Tibial nerve (tissue), 4 donors: ENCODE measurements at regions not wholly inside any gene's neighbourhood (a gene's known extent, or its start where the extent isn't known, plus 50 kb on each side); places are given as distances from the start of the nearest gene placed in this dataset.

ENCODE experiments used
- EP300 ChIP-seq, 2 donors: sonication (generic); formaldehyde crosslinking; IDR thresholded peaks; one replicate each; pipeline ENCODE4 v1.6.1; 2017; ENCODE audit warnings: antibody characterized with exemption in 2 of 2, mild to moderate bottlenecking in 1 of 2
- POLR2A ChIP-seq, 2 donors: fragments of 450-650 bp; IDR thresholded peaks; one replicate each; pipeline ENCODE4 v1.6.1; 2017; ENCODE audit warnings: antibody characterized with exemption in 2 of 2, mild to moderate bottlenecking in 2 of 2, moderate library complexity in 2 of 2
- TF ChIP-seq, protein P1 (sequence below), 5 experiments: fragments of 200-600 bp in 3 of 5; fragments of 450-650 bp in 2 of 5; sonication (generic) in 3 of 5; IDR thresholded peaks; one replicate each; pipeline ENCODE4 v1.5.1; 2016 to 2019; ENCODE audit warnings: antibody characterized with exemption in 5 of 5, mild to moderate bottlenecking in 3 of 5, moderate library complexity in 2 of 5

DNA sequence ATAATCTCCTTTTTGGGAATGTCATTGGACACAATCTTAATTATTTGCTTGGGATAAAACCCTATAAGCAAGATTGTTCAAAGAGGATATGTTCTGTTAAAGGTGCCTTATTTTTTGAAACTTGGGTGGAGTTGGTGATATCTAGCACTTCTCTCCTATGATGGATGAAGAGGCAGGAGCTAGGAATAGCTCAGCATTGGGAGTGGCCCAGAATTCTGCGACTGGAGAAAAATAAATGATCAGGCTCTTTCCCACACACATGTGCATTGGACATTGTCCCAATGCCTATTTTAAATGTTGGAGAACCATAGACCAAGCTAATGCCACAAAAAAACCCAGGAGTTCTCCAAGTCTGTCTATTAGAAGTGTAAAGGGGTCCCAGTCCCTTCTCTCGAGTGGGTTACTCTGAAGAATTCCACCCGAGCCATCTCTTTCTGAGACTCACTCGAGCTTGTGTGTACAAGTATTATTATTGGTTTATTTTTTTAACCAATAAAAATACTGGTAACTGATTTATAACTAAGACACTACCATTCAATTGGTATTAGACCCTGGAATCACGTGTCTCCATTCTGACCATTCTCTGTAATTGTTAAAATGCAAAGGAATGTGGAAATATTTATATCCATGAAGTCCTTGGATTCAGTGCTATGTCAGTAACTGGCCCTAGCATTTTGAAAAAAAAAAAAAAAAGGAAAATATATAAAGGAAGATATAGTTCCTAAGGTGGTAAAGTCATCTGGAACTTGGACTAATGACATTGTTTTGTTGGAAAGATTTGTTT lies 437.5 kb upstream of the TMEM132C start:
- TF ChIP-seq POLR2A (IDR thresholded peaks at IDR 0.05) (no peak), EP300 (IDR thresholded peaks at IDR 0.05) (no peak)
- TF ChIP-seq, protein P1, sequence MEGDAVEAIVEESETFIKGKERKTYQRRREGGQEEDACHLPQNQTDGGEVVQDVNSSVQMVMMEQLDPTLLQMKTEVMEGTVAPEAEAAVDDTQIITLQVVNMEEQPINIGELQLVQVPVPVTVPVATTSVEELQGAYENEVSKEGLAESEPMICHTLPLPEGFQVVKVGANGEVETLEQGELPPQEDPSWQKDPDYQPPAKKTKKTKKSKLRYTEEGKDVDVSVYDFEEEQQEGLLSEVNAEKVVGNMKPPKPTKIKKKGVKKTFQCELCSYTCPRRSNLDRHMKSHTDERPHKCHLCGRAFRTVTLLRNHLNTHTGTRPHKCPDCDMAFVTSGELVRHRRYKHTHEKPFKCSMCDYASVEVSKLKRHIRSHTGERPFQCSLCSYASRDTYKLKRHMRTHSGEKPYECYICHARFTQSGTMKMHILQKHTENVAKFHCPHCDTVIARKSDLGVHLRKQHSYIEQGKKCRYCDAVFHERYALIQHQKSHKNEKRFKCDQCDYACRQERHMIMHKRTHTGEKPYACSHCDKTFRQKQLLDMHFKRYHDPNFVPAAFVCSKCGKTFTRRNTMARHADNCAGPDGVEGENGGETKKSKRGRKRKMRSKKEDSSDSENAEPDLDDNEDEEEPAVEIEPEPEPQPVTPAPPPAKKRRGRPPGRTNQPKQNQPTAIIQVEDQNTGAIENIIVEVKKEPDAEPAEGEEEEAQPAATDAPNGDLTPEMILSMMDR (IDR thresholded peaks at IDR 0.05): no peak
